Ascending aorta (tissue), 2 donors: ENCODE measurements at regions not wholly inside any gene's neighbourhood (a gene's known extent, or its start where the extent isn't known, plus 50 kb on each side); places are given as distances from the start of the nearest gene placed in this dataset.

Source experiments
- DNase-seq, 2 donors: peaks; one replicate each; pipeline ENCODE4 v3.0.0-alpha.2; 2019; ENCODE audit warnings: low spot score in 2 of 2
- H3K27ac ChIP-seq, 2 donors: fragments of 200-600 bp; sonication (generic); one replicate each; pipeline ENCODE4 v1.5.1; 2016 to 2017; ENCODE audit warnings: mild to moderate bottlenecking in 1 of 2
- H3K27me3 ChIP-seq: fragments of 200-600 bp; sonication (generic); one replicate; pipeline ENCODE4 v1.5.1; 2017
- H3K36me3 ChIP-seq, 2 donors: fragments of 200-600 bp; sonication (generic); one replicate each; pipeline ENCODE4 v1.5.1; 2016
- H3K4me1 ChIP-seq, 2 donors: fragments of 200-600 bp; sonication (generic); one replicate each; pipeline ENCODE4 v1.5.1; 2016 to 2017; ENCODE audit warnings: mild to moderate bottlenecking in 1 of 2
- H3K4me3 ChIP-seq, 2 donors: fragments of 200-600 bp; sonication (generic); one replicate each; pipeline ENCODE4 v1.5.1; 2016 to 2017; ENCODE audit warnings: mild to moderate bottlenecking in 1 of 2
- H3K9me3 ChIP-seq, 2 donors: fragments of 200-600 bp; sonication (generic); one replicate each; pipeline ENCODE4 v1.5.1; 2016
- CTCF ChIP-seq, 3 experiments: fragments of 200-600 bp in 2 of 3; fragments of 450-650 bp in 1 of 3; sonication (generic) in 2 of 3; IDR thresholded peaks; one replicate each; pipeline ENCODE4 v1.5.1; 2016 to 2019; ENCODE audit warnings: antibody characterized with exemption in 3 of 3, mild to moderate bottlenecking in 1 of 3, moderate library complexity in 1 of 3
- intact Hi-C: fragments of 100-400 bp; cut with DNase I; formaldehyde crosslinking; loops from one replicate; pipeline ENCODE4 v1.15.1; 2023

DNA sequence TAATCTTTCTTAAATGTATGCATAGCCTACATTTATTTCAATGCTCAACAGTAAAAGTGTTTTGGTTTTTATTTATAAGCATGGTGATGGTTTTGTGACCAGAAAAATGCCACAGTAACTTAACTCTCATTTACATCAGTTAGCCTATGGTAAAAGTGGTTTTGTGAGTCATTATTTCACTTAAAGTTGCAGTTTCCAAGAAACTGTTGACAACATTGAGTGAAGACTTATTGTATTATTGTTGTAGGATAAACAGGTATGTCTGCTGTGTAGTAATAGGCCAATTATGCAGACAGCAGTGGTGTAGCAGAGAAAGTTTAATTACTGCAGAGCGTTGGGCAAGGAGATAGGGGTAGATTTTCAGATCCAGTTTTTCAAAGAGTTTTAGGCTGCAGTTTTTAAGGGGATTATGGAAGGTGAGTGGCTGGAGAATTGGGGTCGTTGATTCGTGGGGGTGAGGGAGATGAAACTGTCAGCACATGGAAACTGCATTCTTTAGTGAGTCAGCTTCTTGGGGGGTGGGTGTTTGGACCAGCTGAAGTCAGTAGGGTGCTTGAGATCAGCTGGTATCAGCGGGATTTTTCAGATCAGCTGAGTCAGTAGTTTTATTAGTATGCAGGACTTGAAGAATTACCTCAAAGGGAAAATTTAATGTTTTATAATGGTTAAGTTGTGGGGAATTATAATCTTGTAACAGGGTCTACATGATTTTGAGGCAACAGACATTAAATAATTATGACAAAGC lies 168.7 kb upstream of the FMN2 start:
- Histone ChIP-seq H3K4me1 (no peaks in the 10 kb centered on the region), H3K36me3 (no peaks in the 10 kb centered on the region), H3K27ac (no peak overlapping the region), H3K4me3 (no peak overlapping the region), H3K27me3 (no peaks in the 10 kb centered on the region), H3K9me3 (no peaks in the 10 kb centered on the region)
- no peak for DNase-seq
- intact Hi-C loops, result no loop called here
- TF ChIP-seq CTCF (IDR thresholded peaks at IDR 0.05), result no peak

GRCh38 chr1:239924741-239925350 lies 166.8 kb upstream of the FMN2 start:
- intact Hi-C loops, result no loop called here
- H3K9me3 ChIP-seq, result no peaks in the 10 kb centered on the region
- TF ChIP-seq CTCF (IDR thresholded peaks at IDR 0.05), result no peak
- no peaks in the 10 kb centered on the region for H3K36me3 ChIP-seq
- no peak overlapping the region for H3K4me3 ChIP-seq
- no peak for DNase-seq
- H3K27ac ChIP-seq, result no peak overlapping the region
- no peaks in the 10 kb centered on the region for H3K27me3 ChIP-seq
- H3K4me1 ChIP-seq, result no peaks in the 10 kb centered on the region

DNA sequence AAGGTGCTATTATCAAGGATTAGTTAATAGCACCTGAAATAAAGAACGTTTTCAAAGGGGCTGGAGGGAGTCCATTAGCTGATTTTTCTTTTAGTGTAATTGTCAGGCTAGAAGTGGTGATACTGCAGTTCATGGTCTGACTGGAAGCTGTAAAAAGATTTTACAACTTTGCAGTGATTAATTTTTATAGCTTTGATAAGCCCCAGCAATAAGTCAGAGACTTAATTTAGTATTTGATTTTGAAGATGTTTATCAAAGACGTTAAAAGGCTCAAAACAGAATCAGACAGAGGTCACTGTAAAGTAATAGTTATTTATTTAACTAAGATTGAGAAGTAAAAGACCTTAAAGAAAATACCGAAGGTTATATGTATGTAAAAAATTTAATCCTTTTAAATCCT lies 165.5 kb upstream of the FMN2 start:
- intact Hi-C loops, result no loop called here

GRCh38 chr1:239929317-239929716 lies 162.4 kb upstream of the FMN2 start:
- H3K4me3 ChIP-seq, result no peak overlapping the region
- no peak for DNase-seq
- no peaks in the 10 kb centered on the region for H3K36me3 ChIP-seq
- TF ChIP-seq CTCF (IDR thresholded peaks at IDR 0.05), result no peak
- no peaks in the 10 kb centered on the region for H3K4me1 ChIP-seq
- H3K27ac ChIP-seq, result no peak overlapping the region
- H3K9me3 ChIP-seq, result no peaks in the 10 kb centered on the region
- intact Hi-C loops, result no loop called here
- H3K27me3 ChIP-seq, result no peaks in the 10 kb centered on the region

More for the DNA sequence above, 165.5 kb upstream of the FMN2 start:
- Histone ChIP-seq H3K4me1 (no peaks in the 10 kb centered on the region), H3K36me3 (no peaks in the 10 kb centered on the region), H3K4me3 (no peak overlapping the region), H3K27ac (no peak overlapping the region), H3K27me3 (no peaks in the 10 kb centered on the region), H3K9me3 (no peaks in the 10 kb centered on the region)
- TF ChIP-seq CTCF (IDR thresholded peaks at IDR 0.05), result no peak
- DNase-seq, result no peak

GRCh38 chr1:239930686-239931262 lies 160.9 kb upstream of the FMN2 start:
- Histone ChIP-seq H3K9me3 (no peaks in the 10 kb centered on the region), H3K36me3 (no peaks in the 10 kb centered on the region), H3K4me1 (no peaks in the 10 kb centered on the region), H3K4me3 (no peak overlapping the region), H3K27ac (no peak overlapping the region), H3K27me3 (no peaks in the 10 kb centered on the region)
- no peak for DNase-seq
- intact Hi-C loops, result no loop called here
- TF ChIP-seq CTCF (IDR thresholded peaks at IDR 0.05), result no peak
